ENCODE measurements at regions not wholly inside any gene's neighbourhood (a gene's known extent, or its start where the extent isn't known, plus 50 kb on each side); places are given as distances from the start of the nearest gene placed in this dataset.

DNA sequence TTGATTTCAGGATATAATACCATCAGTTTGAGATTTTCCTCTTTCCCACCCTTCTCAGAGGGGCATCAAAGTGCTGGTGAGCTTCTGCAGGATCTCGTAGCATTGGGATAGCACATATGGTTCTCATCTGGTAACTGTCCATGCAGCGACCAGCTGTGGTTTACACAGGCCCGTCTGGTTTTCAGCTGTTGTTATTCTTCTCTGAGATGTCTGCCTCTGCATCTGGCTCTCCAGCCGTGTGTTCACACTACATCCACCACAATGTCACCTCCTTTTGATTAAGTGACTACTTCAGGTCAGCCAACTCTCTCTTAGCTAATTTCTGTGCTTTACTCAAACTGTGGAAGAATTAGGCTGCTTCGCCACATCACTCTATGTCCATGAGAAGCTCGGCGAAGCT, 676.7 kb upstream of the TENM3 start:
- FAIRE-seq (no peak), DNase-seq (peak in 4 of 5 donors; percentile 35 to 81 (median 54))
- Histone ChIP-seq H3K36me3 (ENCODE audit: control insufficient read depth in 2 of 3, insufficient read depth in 3 of 3, low read length in 3 of 3) (no peaks in the 10 kb centered on the region), H3K9ac (ENCODE audit: low read length in 3 of 3) (no peak overlapping the region), H3K27me3 (ENCODE audit: control insufficient read depth, insufficient read depth, low read length) (no peaks in the 10 kb centered on the region), H3K27ac (ENCODE audit: low read depth in 2 of 2, low read length in 2 of 2) (no peak overlapping the region), H3K4me3 (ENCODE audit: low read length in 3 of 3) (no peak overlapping the region), H3K4me1 (ENCODE audit: control insufficient read depth in 2 of 3, insufficient read depth in 2 of 3, low read depth in 1 of 3, low read length in 3 of 3) (no peaks in the 10 kb centered on the region), H3K9me3 (ENCODE audit: control insufficient read depth in 2 of 3, insufficient read depth in 1 of 3, low read length in 3 of 3) (no peaks in the 10 kb centered on the region)
- TF ChIP-seq, protein P1, sequence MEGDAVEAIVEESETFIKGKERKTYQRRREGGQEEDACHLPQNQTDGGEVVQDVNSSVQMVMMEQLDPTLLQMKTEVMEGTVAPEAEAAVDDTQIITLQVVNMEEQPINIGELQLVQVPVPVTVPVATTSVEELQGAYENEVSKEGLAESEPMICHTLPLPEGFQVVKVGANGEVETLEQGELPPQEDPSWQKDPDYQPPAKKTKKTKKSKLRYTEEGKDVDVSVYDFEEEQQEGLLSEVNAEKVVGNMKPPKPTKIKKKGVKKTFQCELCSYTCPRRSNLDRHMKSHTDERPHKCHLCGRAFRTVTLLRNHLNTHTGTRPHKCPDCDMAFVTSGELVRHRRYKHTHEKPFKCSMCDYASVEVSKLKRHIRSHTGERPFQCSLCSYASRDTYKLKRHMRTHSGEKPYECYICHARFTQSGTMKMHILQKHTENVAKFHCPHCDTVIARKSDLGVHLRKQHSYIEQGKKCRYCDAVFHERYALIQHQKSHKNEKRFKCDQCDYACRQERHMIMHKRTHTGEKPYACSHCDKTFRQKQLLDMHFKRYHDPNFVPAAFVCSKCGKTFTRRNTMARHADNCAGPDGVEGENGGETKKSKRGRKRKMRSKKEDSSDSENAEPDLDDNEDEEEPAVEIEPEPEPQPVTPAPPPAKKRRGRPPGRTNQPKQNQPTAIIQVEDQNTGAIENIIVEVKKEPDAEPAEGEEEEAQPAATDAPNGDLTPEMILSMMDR (IDR thresholded peaks at IDR 0.05; ENCODE audit: borderline replicate concordance, extremely low read depth, insufficient read depth) = no peak
- intact Hi-C loops (cut with DNase I) = no loop called here

DNA sequence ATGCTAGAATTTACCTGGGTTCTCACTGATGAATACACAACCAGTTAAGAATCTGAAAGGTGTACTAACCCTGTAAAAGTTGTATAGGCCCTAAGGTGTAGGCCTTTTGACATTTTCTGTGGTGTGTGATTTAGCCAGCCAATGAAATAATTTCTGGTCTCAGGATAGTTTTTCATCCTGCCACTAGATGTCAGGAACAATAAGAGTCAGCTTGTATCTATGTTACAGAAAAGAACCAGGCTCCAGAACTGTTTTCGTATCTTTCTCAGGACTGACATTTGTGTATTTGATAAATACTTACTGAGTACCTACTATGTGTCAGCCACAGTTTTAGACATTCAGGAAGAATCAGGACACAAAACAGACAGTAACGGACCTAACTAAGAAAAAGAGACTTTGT, 673.6 kb upstream of the TENM3 start:
- intact Hi-C loops (cut with DNase I) = no loop called here
- peak in 2 of 5 donors; percentile 38 to 61 for DNase-seq
- peak; percentile 38 for FAIRE-seq
- Histone ChIP-seq H3K36me3 (ENCODE audit: control insufficient read depth in 2 of 3, insufficient read depth in 3 of 3, low read length in 3 of 3) (no peaks in the 10 kb centered on the region), H3K4me3 (ENCODE audit: low read length in 3 of 3) (no peak overlapping the region), H3K27me3 (ENCODE audit: control insufficient read depth, insufficient read depth, low read length) (no peaks in the 10 kb centered on the region), H3K9me3 (ENCODE audit: control insufficient read depth in 2 of 3, insufficient read depth in 1 of 3, low read length in 3 of 3) (no peaks in the 10 kb centered on the region), H3K27ac (ENCODE audit: low read depth in 2 of 2, low read length in 2 of 2) (no peak overlapping the region), H3K4me1 (ENCODE audit: control insufficient read depth in 2 of 3, insufficient read depth in 2 of 3, low read depth in 1 of 3, low read length in 3 of 3) (no peaks in the 10 kb centered on the region), H3K9ac (ENCODE audit: low read length in 3 of 3) (no peak overlapping the region)
- TF ChIP-seq, protein P1 (IDR thresholded peaks at IDR 0.05; ENCODE audit: borderline replicate concordance, extremely low read depth, insufficient read depth) = peak; percentile 33

DNA sequence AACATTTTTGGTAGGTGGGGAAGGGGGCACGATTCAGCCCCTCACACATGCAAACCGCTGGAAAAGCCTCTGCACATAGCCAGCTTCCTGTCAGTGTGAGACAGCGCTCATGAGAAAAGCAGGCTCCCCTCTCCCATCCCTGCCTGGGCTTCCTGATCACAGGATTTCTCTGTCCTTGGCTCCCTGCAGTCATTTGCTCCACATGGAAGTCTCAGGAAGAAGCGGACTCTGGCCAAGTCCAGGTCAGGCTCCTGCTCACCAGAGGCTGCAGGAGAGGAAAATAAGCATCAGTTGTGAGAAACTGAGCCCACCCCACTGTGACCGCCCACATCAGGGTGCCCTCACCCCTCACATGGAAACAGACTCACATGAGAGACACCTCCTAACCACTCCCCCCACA, 664.3 kb upstream of the TENM3 start:
- Histone ChIP-seq H3K36me3 (ENCODE audit: control insufficient read depth in 2 of 3, insufficient read depth in 3 of 3, low read length in 3 of 3) (no peaks in the 10 kb centered on the region), H3K9ac (ENCODE audit: low read length in 3 of 3) (no peak overlapping the region), H3K4me1 (ENCODE audit: control insufficient read depth in 2 of 3, insufficient read depth in 2 of 3, low read depth in 1 of 3, low read length in 3 of 3) (no peaks in the 10 kb centered on the region), H3K9me3 (ENCODE audit: control insufficient read depth in 2 of 3, insufficient read depth in 1 of 3, low read length in 3 of 3) (no peaks in the 10 kb centered on the region), H3K27ac (ENCODE audit: low read depth in 2 of 2, low read length in 2 of 2) (no peak overlapping the region), H3K27me3 (ENCODE audit: control insufficient read depth, insufficient read depth, low read length) (no peaks in the 10 kb centered on the region), H3K4me3 (ENCODE audit: low read length in 3 of 3) (no peak overlapping the region)
- no peak for FAIRE-seq
- intact Hi-C loops (cut with DNase I) = no loop called here
- DNase-seq = no peak
- TF ChIP-seq, protein P1 (IDR thresholded peaks at IDR 0.05; ENCODE audit: borderline replicate concordance, extremely low read depth, insufficient read depth) = no peak

DNA sequence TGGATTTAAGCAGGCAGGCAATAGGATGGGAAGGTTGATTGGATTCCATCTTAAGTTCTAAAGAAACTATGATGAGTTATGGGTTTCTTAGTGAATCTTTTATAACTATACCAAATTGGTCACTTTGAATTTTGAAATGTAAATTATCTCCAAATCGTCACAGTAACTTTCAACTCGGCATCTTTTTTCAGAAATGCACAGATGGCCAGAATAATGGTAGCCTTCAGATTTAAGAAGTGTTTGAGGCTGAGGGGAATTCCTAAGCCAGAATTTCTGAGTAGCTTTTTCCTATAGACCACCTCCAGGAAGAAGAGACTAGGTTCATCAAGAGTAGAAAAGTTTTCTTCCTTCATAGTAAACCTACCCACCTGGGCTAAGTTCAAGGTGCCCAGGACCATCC, 663.7 kb upstream of the TENM3 start:
- Histone ChIP-seq H3K27ac (ENCODE audit: low read depth in 2 of 2, low read length in 2 of 2) (no peak overlapping the region), H3K4me1 (ENCODE audit: control insufficient read depth in 2 of 3, insufficient read depth in 2 of 3, low read depth in 1 of 3, low read length in 3 of 3) (no peaks in the 10 kb centered on the region), H3K36me3 (ENCODE audit: control insufficient read depth in 2 of 3, insufficient read depth in 3 of 3, low read length in 3 of 3) (no peaks in the 10 kb centered on the region), H3K9me3 (ENCODE audit: control insufficient read depth in 2 of 3, insufficient read depth in 1 of 3, low read length in 3 of 3) (no peaks in the 10 kb centered on the region), H3K27me3 (ENCODE audit: control insufficient read depth, insufficient read depth, low read length) (no peaks in the 10 kb centered on the region), H3K9ac (ENCODE audit: low read length in 3 of 3) (no peak overlapping the region), H3K4me3 (ENCODE audit: low read length in 3 of 3) (no peak overlapping the region)
- TF ChIP-seq, protein P1 (IDR thresholded peaks at IDR 0.05; ENCODE audit: borderline replicate concordance, extremely low read depth, insufficient read depth) = no peak
- DNase-seq (no peak), FAIRE-seq (no peak)
- intact Hi-C loops (cut with DNase I) = no loop called here

Measured in kidney (tissue), 13 donors.